Spleen (tissue), 11 donors: ENCODE measurements at regions not wholly inside any gene's neighbourhood (a gene's known extent, or its start where the extent isn't known, plus 50 kb on each side); places are given as distances from the start of the nearest gene placed in this dataset.

Experiments
- DNase-seq: peaks from one replicate; pipeline ENCODE4 v3.0.0-alpha.2; 2020
- H3K27ac ChIP-seq, 8 donors: fragments of 200-600 bp; sonication (generic) in 7 of 8; 1 replicate in 4 of 8; 2 replicates in 4 of 8; pipeline versions ENCODE4 v1.5.0 to v1.8.0; 2016 to 2021; ENCODE audit warnings: inconsistent platforms in 4 of 8, mild to moderate bottlenecking in 4 of 8, moderate library complexity in 1 of 8
- H3K27me3 ChIP-seq, 7 donors: fragments of 200-600 bp; sonication (generic) in 6 of 7; replicated peaks in 1 of 7; 1 replicate in 4 of 7; 2 replicates in 3 of 7; pipeline versions ENCODE4 v1.5.0 to v1.8.0; 2016 to 2021; ENCODE audit warnings: inconsistent platforms in 3 of 7, mild to moderate bottlenecking in 1 of 7
- H3K36me3 ChIP-seq, 6 donors: fragments of 200-600 bp; sonication (generic) in 5 of 6; 1 replicate in 4 of 6; 2 replicates in 2 of 6; pipeline versions ENCODE4 v1.5.0 to v1.8.0; 2016 to 2021; ENCODE audit warnings: inconsistent platforms in 2 of 6
- H3K4me1 ChIP-seq, 6 donors: fragments of 200-600 bp; sonication (generic) in 5 of 6; 1 replicate in 3 of 6; 2 replicates in 3 of 6; pipeline versions ENCODE4 v1.5.0 to v1.8.0; 2016 to 2021; ENCODE audit warnings: inconsistent platforms in 3 of 6
- H3K4me3 ChIP-seq, 8 donors: fragments of 200-600 bp; sonication (generic) in 7 of 8; 1 replicate in 4 of 8; 2 replicates in 4 of 8; pipeline versions ENCODE4 v1.5.0 to v1.8.0; 2016 to 2021; ENCODE audit warnings: inconsistent platforms in 4 of 8, mild to moderate bottlenecking in 4 of 8, moderate library complexity in 2 of 8
- H3K9me3 ChIP-seq, 8 donors: fragments of 200-600 bp; sonication (generic) in 7 of 8; 1 replicate in 4 of 8; 2 replicates in 4 of 8; pipeline versions ENCODE4 v1.5.0 to v1.8.0; 2016 to 2021; ENCODE audit warnings: inconsistent platforms in 4 of 8
- POLR2A ChIP-seq, 3 donors: fragments of 450-650 bp; IDR thresholded peaks; one replicate each; pipeline ENCODE4 v1.5.1; 2017; ENCODE audit warnings: antibody characterized with exemption in 3 of 3, mild to moderate bottlenecking in 1 of 3
- POLR2AphosphoS5 ChIP-seq, 3 donors: sonication (generic); formaldehyde crosslinking; IDR thresholded peaks; one replicate each; pipeline ENCODE4 v1.5.1; 2017; ENCODE audit warnings: antibody characterized with exemption in 3 of 3
- WGBS, 5 donors: extraction: QIAGEN DNeasy Blood & Tissue Kit in 3 of 5; methylation state at CpG; one replicate each; pipeline versions ENCODE4 v1.1.5 to v1.1.7; 2013 to 2018; 5-methylcytosine and 5-hydroxymethylcytosine counted together
- intact Hi-C: fragments of 100-400 bp; cut with DNase I; formaldehyde crosslinking; loops from one replicate; pipeline ENCODE4 v1.15.0; 2023; ENCODE audit warnings: low total_unique reads
- TF ChIP-seq, protein P1 (sequence below), 11 experiments: fragments of 200-600 bp in 7 of 11; fragments of 450-650 bp in 4 of 11; sonication (generic) in 4 of 11; IDR thresholded peaks in 8 of 11; conservative IDR thresholded peaks in 3 of 11; 1 replicate in 7 of 11; 2 replicates in 4 of 11; pipeline versions ENCODE4 v1.4.0 to v1.8.0; 2016 to 2021; ENCODE audit warnings: antibody characterized with exemption in 11 of 11, inconsistent platforms in 4 of 11, mild to moderate bottlenecking in 1 of 11
- donor health status: healthy with polysubstance abuse.
- donor health status: DM: no; HTN: no; CAD: no; lungs with moderate emphysema.
- donor health status: DM: no; HTN: no; CAD: no.
- donor health status: Bipolar disorder and iron deficiency.
- donor health status: healthy.
- donor health status: DM: no; HTN: no; CAD: no.
- donor health status: DM: yes; HTN: yes; CAD: no.

DNA sequence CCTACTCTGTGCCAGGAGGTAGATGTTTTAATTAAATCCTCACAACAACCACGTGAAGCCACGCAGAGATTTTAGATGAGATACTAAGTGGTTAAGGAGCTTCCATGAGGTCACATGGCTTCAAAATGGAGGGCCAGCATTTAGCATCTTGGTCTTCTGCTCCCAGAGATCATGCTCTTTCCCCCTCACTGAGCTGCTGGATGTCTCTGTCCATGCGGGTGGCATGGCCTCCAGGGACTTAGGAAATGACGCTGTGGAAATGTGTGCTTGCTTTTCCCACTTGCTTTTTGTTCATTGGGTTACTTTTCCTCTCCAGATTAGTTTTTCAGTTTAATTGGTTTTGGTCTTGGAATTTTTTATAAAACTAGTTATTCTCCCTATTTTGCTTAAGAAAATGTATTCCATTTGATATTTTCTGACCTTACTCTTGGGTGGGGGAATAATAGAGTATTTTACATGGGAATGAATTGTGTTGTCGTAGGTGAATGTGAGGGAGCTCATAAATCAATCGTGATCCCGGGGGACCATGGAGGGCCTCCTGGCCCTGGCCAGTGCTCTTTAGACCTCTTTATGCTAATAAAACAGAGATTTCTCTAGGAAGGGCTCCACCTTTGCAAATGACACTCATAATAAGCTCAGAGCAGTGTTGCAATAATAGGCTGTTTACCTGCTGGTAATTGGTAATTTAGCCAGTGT is 376.0 kb upstream of the ONECUT1 start:
- Histone ChIP-seq H3K36me3 (no peaks in the 10 kb centered on the region), H3K9me3 (no peaks in the 10 kb centered on the region), H3K27ac (no peak overlapping the region), H3K4me1 (no peaks in the 10 kb centered on the region), H3K4me3 (no peak overlapping the region), H3K27me3 (no peaks in the 10 kb centered on the region)
- DNase-seq: no peak
- WGBS, 5 donors: 81 to 91% (median 87%) methylated on average over 7 of the region's 7 CpGs
- intact Hi-C loops: no loop called here
- TF ChIP-seq, protein P1, sequence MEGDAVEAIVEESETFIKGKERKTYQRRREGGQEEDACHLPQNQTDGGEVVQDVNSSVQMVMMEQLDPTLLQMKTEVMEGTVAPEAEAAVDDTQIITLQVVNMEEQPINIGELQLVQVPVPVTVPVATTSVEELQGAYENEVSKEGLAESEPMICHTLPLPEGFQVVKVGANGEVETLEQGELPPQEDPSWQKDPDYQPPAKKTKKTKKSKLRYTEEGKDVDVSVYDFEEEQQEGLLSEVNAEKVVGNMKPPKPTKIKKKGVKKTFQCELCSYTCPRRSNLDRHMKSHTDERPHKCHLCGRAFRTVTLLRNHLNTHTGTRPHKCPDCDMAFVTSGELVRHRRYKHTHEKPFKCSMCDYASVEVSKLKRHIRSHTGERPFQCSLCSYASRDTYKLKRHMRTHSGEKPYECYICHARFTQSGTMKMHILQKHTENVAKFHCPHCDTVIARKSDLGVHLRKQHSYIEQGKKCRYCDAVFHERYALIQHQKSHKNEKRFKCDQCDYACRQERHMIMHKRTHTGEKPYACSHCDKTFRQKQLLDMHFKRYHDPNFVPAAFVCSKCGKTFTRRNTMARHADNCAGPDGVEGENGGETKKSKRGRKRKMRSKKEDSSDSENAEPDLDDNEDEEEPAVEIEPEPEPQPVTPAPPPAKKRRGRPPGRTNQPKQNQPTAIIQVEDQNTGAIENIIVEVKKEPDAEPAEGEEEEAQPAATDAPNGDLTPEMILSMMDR (IDR thresholded peaks at IDR 0.05 in 8 of 11, conservative IDR thresholded peaks at IDR 0.05 in 3 of 11): no peak
- TF ChIP-seq POLR2A (IDR thresholded peaks at IDR 0.05) (no peak), POLR2AphosphoS5 (IDR thresholded peaks at IDR 0.05) (no peak)

DNA sequence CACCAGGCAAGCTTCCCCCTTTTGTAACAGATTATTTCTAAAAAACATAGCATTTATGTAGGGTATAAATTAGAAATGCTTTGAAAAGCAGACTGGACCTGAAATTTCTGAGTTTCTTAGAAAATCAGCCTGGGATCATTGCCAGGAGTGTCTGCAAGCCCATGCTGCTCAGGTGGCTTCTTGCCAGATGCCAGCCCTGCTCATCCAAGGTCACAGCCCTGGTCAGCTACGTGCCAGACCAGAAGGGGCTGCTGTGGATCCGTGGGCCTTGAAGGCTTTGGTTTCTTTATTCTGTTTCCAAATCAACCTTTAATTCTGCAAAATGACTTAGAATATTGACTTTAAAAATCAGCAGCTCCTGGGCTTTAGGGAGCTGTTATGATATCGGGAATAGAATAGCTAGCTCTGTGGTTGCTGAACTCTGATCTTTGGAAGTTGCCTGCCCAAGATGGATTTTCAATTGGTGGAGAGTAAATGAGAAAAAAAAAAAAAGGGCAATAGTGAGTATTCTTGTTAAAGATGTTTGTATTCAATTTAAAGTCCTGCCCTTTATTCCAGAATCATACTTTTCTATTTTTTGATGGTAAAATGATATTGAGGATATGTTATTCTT is 370.1 kb upstream of the ONECUT1 start:
- intact Hi-C loops: no loop called here
- WGBS, 5 donors: 44 to 65% (median 61%) methylated on average over 3 of the region's 3 CpGs
- Histone ChIP-seq H3K27me3 (no peaks in the 10 kb centered on the region), H3K9me3 (peaks cover 0 to 3% (median 0%) of the 10 kb centered on the region in 8 donors), H3K4me3 (no peak overlapping the region), H3K36me3 (no peaks in the 10 kb centered on the region), H3K4me1 (no peaks in the 10 kb centered on the region), H3K27ac (no peak overlapping the region)
- no peak for DNase-seq
- TF ChIP-seq POLR2A (IDR thresholded peaks at IDR 0.05) (no peak), POLR2AphosphoS5 (IDR thresholded peaks at IDR 0.05) (no peak)
- TF ChIP-seq, protein P1 (IDR thresholded peaks at IDR 0.05 in 8 of 11, conservative IDR thresholded peaks at IDR 0.05 in 3 of 11): no peak

DNA sequence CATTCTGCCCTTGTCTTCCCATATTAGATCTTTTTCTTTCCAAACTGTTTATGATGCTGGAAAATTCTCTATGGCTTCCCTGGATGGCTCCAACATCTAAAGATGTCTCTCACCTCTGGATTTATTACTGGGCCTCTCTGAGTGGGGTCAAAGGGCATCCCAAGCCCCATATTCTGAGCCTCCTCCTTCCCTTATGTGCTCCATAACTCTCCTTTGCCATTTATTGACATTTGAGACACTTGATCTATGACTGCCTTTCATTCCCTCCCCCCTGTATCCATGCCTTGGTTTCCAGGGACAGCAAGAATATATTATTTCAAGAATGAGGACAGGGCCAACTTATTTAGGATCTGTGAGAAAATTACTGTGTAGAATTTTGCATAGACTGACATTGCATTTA is 369.3 kb upstream of the ONECUT1 start:
- H3K27ac ChIP-seq: no peak overlapping the region
- no peaks in the 10 kb centered on the region for H3K36me3 ChIP-seq
- no peaks in the 10 kb centered on the region for H3K27me3 ChIP-seq
- no peaks in the 10 kb centered on the region for H3K4me1 ChIP-seq
- TF ChIP-seq POLR2A (IDR thresholded peaks at IDR 0.05) (no peak), POLR2AphosphoS5 (IDR thresholded peaks at IDR 0.05) (no peak)
- TF ChIP-seq, protein P1 (IDR thresholded peaks at IDR 0.05 in 8 of 11, conservative IDR thresholded peaks at IDR 0.05 in 3 of 11): no peak
- intact Hi-C loops: no loop called here
- H3K4me3 ChIP-seq: no peak overlapping the region
- no peak for DNase-seq
- H3K9me3 ChIP-seq: peaks cover 0 to 3% (median 0%) of the 10 kb centered on the region in 8 donors

DNA sequence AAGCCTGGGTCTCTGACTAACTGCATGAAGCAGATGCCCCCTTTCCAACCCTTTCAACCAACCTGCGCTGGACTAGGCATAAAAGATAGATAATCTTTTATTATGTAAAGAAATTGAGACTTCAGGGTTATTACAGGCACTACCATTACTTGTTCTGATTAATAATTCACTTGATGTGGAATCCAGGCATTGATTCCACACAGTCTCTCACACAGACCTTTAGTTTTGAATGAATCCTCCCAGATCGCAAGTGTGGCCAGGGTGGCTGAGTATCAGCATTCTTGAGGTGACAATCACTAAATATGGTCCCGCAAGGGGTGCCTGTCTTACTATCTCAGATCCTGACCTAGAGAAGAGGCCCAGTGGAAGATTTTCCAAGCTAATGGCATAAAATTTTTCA is 368.9 kb upstream of the ONECUT1 start:
- 90 to 94% (median 92%) methylated on average over 3 of the region's 3 CpGs for WGBS, 5 donors
- H3K4me3 ChIP-seq: no peak overlapping the region
- no peak overlapping the region for H3K27ac ChIP-seq
- intact Hi-C loops: no loop called here
- H3K9me3 ChIP-seq: peaks cover 0 to 3% (median 0%) of the 10 kb centered on the region in 8 donors
- H3K4me1 ChIP-seq: no peaks in the 10 kb centered on the region
- TF ChIP-seq POLR2AphosphoS5 (IDR thresholded peaks at IDR 0.05) (no peak), POLR2A (IDR thresholded peaks at IDR 0.05) (no peak)
- TF ChIP-seq, protein P1 (IDR thresholded peaks at IDR 0.05 in 8 of 11, conservative IDR thresholded peaks at IDR 0.05 in 3 of 11): no peak
- no peaks in the 10 kb centered on the region for H3K36me3 ChIP-seq
- no peak for DNase-seq
- H3K27me3 ChIP-seq: no peaks in the 10 kb centered on the region
